EL (cell line): ENCODE measurements at regions not wholly inside any gene's neighbourhood (a gene's known extent, or its start where the extent isn't known, plus 50 kb on each side); places are given as distances from the start of the nearest gene placed in this dataset.
"Not testable (repeated sequence)": the region's sequence is repeated elsewhere in the genome, so short reads cannot be mapped to it uniquely, and the experiment has no call there.

Source experiments
- DNase-seq: peaks from one replicate; pipeline ENCODE4 v3.0.0-alpha.2; 2016

DNA sequence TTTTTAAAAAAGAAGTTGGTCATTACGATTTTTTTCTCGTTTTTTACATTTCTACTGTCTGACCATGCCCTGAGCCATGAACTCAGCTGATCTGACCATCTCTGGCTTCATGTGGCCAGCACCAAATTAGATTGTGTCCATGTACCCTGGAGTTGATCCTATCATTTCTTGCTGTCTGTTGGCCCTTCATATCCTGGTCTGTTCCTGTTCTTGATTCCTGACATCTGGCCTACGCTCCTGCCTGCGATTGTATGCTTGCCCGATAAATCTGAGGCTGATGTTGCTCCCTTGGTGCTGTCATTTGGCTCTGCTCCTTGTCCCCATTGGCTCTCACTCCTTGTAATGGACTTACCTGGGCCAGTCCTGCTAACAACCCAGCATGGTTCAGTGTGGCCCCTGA lies 89.8 kb upstream of the IGSF10 start:
- no peak for DNase-seq

DNA sequence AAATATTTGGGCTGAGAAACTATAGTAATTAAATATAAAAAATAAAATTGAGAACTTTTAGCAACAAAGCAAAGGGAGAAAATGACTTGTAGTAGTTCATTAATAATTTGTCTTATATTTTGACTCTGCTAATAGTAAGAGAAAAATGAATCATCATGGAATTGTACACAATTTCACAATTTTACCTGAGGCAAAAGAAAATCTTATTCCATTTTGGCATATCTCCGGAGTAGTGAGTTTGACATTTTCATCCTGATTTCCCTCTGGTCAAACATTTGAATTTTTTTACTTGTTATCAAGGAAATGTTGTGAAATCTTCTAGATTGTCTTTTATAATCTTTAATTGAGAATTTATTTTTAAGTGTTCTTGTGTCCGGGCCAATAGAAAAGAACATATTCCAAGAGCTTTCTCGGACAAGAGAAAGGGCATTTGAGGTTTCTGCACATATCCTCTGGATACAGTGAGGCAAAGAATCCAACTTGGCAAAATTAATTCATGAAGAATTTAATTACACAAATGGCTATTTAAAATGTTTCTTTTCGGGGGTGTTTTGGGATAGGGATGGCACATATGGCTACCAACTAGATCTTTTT lies 89.3 kb upstream of the IGSF10 start:
- DNase-seq: no peak

DNA sequence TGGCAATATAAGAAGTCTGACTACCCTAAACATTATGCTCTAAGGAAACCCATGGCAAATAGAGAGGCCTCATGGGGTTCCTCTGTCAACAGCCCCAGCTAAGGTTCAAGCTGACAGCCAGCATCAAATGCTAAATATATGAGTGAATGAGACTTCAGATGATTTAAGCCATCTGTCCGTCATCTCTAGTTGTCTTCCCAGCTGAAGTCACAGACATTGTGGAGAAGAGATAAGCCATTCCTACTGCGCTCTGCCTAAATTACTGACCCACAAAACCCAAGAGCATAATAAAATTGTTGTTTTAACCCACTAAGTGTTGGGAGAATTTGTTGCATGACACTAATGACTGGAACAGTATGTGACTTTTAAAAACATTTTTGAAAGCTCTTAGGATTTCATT lies 87.3 kb upstream of the IGSF10 start:
- no peak for DNase-seq

DNA sequence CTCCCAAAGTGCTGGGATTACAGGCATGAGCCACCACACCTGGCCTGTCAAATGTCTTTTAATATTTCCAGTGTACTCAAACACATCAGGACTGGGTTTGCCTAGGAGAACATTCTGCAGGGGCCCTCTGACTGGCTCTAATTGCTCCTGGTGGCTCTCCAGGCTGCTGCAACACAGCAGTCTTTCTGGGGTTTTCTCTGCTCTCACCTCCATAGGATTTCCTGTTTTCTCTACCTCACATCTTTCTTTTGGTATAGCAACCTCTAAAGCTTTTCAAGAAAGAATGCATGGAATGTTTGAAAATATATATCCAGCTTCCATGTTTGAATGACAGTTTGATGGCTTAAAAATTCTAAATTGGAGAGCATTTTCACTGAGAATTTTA lies 83.3 kb upstream of the IGSF10 start:
- no peak for DNase-seq

GRCh38 chr3:151541178-151541577 lies 80.3 kb upstream of the IGSF10 start:
- no peak for DNase-seq

GRCh38 chr3:151539599-151539998 lies 78.7 kb upstream of the IGSF10 start:
- DNase-seq: no peak

DNA sequence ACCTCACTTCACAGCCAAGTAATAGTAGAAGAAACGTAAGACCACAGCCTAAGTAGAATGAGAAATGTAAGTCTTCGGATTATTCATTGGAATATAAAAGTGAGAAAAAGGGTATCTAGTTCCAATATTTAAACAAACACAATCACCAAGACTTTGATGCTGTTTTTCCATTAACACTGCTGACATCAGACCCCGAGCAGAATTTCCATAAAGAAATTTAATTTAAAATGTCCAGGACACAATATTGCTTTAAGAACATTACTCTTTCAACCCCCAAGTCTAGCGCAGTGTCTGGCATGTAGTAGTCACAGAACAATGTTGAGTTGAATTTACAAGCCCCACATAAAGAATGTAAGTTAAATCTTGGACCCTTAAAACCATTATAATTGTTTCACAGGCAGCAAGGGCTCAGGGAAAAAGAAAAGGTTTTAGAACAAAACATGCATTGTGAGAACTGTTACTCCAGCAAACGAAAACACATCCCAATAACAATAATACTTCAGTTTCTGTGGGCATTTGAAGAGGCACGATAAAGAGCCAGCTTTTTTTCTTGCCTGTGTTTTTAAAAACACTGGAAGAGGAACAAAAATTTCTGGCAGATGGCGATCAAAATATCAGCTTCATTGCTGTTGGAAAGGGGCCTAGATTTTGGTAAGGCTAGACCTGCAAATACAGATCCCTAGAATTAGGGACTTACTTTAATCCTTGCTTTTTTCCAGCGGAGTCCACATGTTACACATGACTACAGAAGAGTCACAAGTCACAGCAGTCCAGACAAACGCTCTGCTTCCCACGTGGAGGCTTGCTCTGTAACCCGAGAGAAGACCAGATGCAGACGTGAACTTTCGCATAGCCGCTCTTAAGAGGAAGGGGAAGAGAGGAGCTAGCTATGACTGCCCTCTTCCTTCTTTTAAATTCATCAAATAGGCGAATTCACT lies 77.9 kb upstream of the IGSF10 start:
- no peak for DNase-seq

DNA sequence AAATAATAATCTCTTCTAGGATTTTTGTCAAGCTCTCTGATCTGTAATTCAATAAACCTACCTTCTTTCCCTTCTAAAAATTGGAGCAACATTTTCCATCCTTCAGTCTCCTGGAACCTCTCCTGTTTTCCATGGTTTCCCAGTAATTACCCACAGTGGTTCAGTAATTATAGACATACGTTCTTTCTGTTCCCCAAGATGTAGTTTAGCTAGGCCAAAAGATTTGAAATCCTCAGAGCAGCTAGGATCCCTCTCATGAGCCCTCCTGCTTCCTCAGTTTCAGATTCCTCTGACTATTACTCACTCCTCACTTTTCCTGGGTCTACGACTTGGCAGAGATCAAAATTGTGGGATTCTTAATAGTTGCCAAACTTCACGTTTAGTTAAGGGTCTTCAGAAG lies 76.9 kb upstream of the IGSF10 start:
- DNase-seq: peak; percentile 48

- no peak for DNase-seq
These were observed 65.9 kb upstream of the IGSF10 start for GRCh38 chr3:151526757-151527156.

DNA sequence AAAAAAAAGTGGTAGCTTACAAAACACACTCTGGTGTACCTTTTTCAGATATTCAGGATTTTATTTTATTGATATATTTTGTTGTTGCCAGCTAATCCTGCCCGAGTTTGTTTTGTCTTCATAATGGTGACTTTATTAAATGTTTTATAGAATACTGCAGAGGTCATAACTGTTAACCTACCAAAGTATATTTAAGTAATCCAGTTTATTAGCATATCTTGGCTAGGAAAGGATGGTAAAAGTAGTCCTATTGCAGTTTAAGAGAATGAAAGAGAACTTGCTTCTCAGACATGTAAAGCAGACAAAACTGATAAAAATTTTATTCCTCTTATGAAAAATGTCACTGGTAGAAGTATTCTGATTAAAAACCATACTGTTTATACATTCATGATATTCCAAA lies 59.2 kb upstream of the IGSF10 start:
- DNase-seq: no peak

DNA sequence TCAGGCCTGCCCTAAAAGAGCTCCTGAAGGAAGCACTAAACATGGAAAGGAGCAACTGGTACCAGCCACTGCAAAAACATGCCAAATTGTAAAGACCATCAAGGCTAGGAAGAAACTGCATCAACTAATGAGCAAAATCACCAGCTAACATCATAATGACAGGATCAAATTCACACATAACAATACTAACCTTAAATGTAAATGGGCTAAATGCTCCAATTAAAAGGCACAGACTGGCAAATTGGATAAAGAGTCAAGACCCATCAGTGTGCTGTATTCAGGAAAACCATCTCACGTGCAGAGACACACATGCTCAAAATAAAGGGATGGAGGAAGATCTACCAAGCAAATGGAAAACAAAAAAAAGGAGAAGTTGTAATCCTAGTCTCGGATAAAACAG lies 50.6 kb upstream of the IGSF10 start:
- DNase-seq: not testable (repeated sequence)
